ENCODE measurements at regions not wholly inside any gene's neighbourhood (a gene's known extent, or its start where the extent isn't known, plus 50 kb on each side); places are given as distances from the start of the nearest gene placed in this dataset.

- peak; percentile 14 for DNase-seq
- Histone ChIP-seq H2AFZ (ENCODE audit: low read depth) (peak overlapping the region; percentile 25; the same call in 1 of the 2 replicates), H3K4me2 (no peak overlapping the region), H3K9me2 (no peaks in the 10 kb centered on the region), H3K79me2 (ENCODE audit: insufficient read depth) (no peaks in the 10 kb centered on the region), H3K4me1 (ENCODE audit: control insufficient read depth in 1 of 2, insufficient read depth in 2 of 2, low read depth in 1 of 2, low read length in 1 of 2) (no peaks in the 10 kb centered on the region; a peak in 1 of 4 replicates), H4K20me1 (ENCODE audit: insufficient read depth) (no peaks in the 10 kb centered on the region), H3K27ac (ENCODE audit: low read depth in 2 of 2, low read length in 1 of 2) (no peak overlapping the region), H3K27me3 (ENCODE audit: insufficient read depth) (no peaks in the 10 kb centered on the region), H3K36me3 (replicated peaks in 1 of 2; ENCODE audit: control insufficient read depth in 1 of 2, insufficient read depth in 2 of 2, low read length in 1 of 2) (no peaks in the 10 kb centered on the region), H3K4me3 (ENCODE audit: low read depth in 2 of 2, low read length in 1 of 2) (no peak overlapping the region), H3F3A (replicated peaks; ENCODE audit: insufficient read depth) (no peaks in the 10 kb centered on the region), H3K9ac (no peak overlapping the region), H3K9me3 (no peaks in the 10 kb centered on the region)
- TF ChIP-seq FOSL2 (IDR thresholded peaks at IDR 0.05; ENCODE audit: borderline replicate concordance, low read depth): peak; percentile 4; the same call in 1 of the 2 replicates
- no peak for TF ChIP-seq USF2 (IDR thresholded peaks at IDR 0.05; ENCODE audit: borderline replicate concordance, low read depth, low read length)
- WGBS (ENCODE audit: low lambda C conversion rate): 77% methylated on average over 3 of the region's 3 CpGs
- ChIA-PET CTCF (no interaction called here), POLR2A (no interaction called here)
Observed at GRCh38 chr4:86441175-86441936, 81.5 kb upstream of the MAPK10 start.

GRCh38 chr4:86442881-86443280 lies 83.0 kb upstream of the MAPK10 start:
- Histone ChIP-seq H3K9me3 (no peaks in the 10 kb centered on the region), H3K79me2 (ENCODE audit: insufficient read depth) (no peaks in the 10 kb centered on the region), H2AFZ (ENCODE audit: low read depth) (no peak overlapping the region), H3K4me1 (ENCODE audit: control insufficient read depth in 1 of 2, insufficient read depth in 2 of 2, low read depth in 1 of 2, low read length in 1 of 2) (no peaks in the 10 kb centered on the region; a peak in 1 of 4 replicates), H3K4me2 (no peak overlapping the region), H3K4me3 (ENCODE audit: low read depth in 2 of 2, low read length in 1 of 2) (no peak overlapping the region), H3K27me3 (ENCODE audit: insufficient read depth) (no peaks in the 10 kb centered on the region), H3K9ac (no peak overlapping the region), H3K27ac (ENCODE audit: low read depth in 2 of 2, low read length in 1 of 2) (no peak overlapping the region), H3K9me2 (no peaks in the 10 kb centered on the region), H3F3A (replicated peaks; ENCODE audit: insufficient read depth) (no peaks in the 10 kb centered on the region), H4K20me1 (ENCODE audit: insufficient read depth) (no peaks in the 10 kb centered on the region), H3K36me3 (replicated peaks in 1 of 2; ENCODE audit: control insufficient read depth in 1 of 2, insufficient read depth in 2 of 2, low read length in 1 of 2) (no peaks in the 10 kb centered on the region)
- no peak for DNase-seq
- ChIA-PET CTCF (interaction anchor here (1.5 kb wide), 1 partner anchor 9 kb away, joined by 3 read pairs; no protein-coding TSS in a partner anchor), POLR2A (no interaction called here)
- TF ChIP-seq TEAD4 (IDR thresholded peaks at IDR 0.05; ENCODE audit: borderline replicate concordance, insufficient read depth) (no peak), USF1 (IDR thresholded peaks at IDR 0.05; ENCODE audit: borderline replicate concordance, low read depth) (no peak), TAF1 (IDR thresholded peaks at IDR 0.05; ENCODE audit: borderline replicate concordance, low read depth, low read length) (no peak), SIN3A (IDR thresholded peaks at IDR 0.05; ENCODE audit: borderline replicate concordance, low read depth, low read length) (no peak), GABPA (IDR thresholded peaks at IDR 0.05; ENCODE audit: low read depth) (no peak), MXI1 (IDR thresholded peaks at IDR 0.05; ENCODE audit: low read depth, low read length) (no peak), PBX3 (IDR thresholded peaks at IDR 0.05) (no peak), NRF1 (IDR thresholded peaks at IDR 0.05; ENCODE audit: low read depth, low read length) (no peak), FOSL2 (IDR thresholded peaks at IDR 0.05; ENCODE audit: borderline replicate concordance, low read depth) (no peak), GATA2 (CRISPR knock-in tag; IDR thresholded peaks at IDR 0.05) (no peak), RCOR1 (IDR thresholded peaks at IDR 0.05; ENCODE audit: low read length) (no peak), FOXJ3 (CRISPR knock-in tag; IDR thresholded peaks at IDR 0.05) (no peak), MAX (IDR thresholded peaks at IDR 0.05; ENCODE audit: low read depth) (no peak), RAD21 (IDR thresholded peaks at IDR 0.05; ENCODE audit: low read length) (no peak), MEF2A (IDR thresholded peaks at IDR 0.05; ENCODE audit: borderline replicate concordance, low read depth) (no peak), IRF3 (IDR thresholded peaks at IDR 0.05; ENCODE audit: low read depth, low read length) (no peak), RXRA (IDR thresholded peaks at IDR 0.05; ENCODE audit: borderline replicate concordance, low read depth) (no peak), TCF12 (IDR thresholded peaks at IDR 0.05) (no peak), NFIC (IDR thresholded peaks at IDR 0.05; ENCODE audit: borderline replicate concordance) (no peak)

All from SK-N-SH (cell line).